ENCODE measurements at regions not wholly inside any gene's neighbourhood (a gene's known extent, or its start where the extent isn't known, plus 50 kb on each side); places are given as distances from the start of the nearest gene placed in this dataset.

- TF ChIP-seq CTCF (IDR thresholded peaks at IDR 0.05), result no peak
- no peak for TF ChIP-seq POLR2A (IDR thresholded peaks at IDR 0.05)
Measured at GRCh38 chr14:105930572-105930971, 404.2 kb downstream of the TMEM121 start.
